GM19324 (cell line): ENCODE measurements at regions not wholly inside any gene's neighbourhood (a gene's known extent, or its start where the extent isn't known, plus 50 kb on each side); places are given as distances from the start of the nearest gene placed in this dataset.

Experiments used
- ATAC-seq: cut with Tn5 transposase; IDR thresholded peaks from one replicate; pipeline ENCODE4 v1.9.1; 2021; ENCODE audit warnings: mild to moderate bottlenecking, moderate library complexity; ENCODE audit not compliant: unreplicated experiment, low FRiP score

DNA sequence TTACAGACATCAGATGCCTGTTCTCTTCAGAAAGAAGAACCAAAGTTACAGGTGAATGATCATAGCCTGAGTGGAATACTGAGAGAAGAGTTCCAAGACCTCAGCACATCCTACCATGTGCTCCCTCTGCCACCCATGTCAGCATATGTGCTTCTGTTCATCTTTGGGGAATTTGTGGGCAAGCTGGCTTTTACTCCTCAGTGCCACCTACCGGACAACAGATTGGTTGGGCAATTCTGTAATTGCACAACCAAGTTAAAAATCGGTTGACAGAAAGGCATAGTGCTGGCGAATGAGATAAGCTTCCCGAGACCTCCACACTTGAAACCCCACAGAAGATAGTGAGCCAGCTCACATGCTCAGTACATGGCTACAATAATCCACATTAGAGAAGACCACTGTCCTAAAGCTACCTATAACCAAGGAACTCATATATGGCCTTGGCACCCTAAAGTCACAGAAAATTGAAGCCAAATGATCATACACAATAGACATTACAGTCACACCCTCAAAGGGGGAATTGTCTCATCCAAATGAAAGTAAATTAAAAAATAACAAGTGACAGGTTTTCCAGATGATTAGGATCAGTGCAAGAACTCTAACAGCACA lies 1238.0 kb upstream of the NUDT12 start:
- no peak for ATAC-seq

DNA sequence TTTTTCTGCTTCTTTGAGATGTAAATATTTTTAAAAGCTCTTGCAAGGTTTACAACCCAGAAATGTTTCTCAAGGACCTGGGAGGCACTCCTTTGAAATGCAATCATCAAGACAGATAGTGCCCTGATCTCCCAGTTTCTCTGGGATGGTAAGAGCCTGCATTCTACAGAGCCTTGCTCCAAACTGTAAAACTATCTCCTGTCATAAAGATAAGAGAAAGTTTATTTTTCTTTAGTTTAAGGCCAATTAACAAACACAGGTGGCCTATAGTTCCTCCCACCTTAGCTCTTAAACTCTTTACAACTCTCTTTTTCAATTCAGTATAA lies 1231.1 kb upstream of the NUDT12 start:
- no peak for ATAC-seq

DNA sequence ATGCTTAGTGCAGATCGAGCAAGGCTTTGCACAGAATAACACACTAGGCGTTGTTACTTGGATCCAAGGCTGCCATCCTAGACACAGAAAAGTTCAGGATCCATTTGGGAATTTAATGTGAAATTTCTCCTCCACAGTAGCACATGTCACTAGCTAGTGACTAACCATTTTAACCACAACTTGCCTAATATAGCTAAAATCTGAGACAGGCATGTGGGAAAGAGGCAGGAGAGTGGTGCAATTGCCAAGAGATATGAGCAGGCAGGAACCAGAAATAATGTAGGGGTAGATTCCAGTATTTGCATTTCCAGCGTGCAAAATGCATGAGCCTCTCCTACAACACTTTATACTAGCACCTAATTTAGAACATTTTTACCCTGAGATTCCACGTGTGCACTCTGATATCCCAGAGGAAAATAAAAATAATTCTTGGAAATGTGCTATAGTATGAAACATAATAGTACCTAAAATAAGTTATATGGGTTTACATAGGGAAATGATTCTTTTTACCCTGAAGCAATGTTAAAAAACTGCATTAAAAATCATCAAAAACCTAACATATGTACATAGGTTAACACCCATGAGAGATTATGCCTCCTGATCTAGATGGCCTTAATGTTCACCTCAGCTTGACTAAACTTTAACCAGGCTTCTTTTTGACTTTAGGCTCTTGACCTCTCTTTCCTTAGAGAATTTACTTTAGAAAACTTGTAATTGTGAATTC lies 1230.6 kb upstream of the NUDT12 start:
- ATAC-seq, result no peak

- ATAC-seq, result no peak
Measured at GRCh38 chr5:104789366-104789765, 1226.8 kb upstream of the NUDT12 start.

DNA sequence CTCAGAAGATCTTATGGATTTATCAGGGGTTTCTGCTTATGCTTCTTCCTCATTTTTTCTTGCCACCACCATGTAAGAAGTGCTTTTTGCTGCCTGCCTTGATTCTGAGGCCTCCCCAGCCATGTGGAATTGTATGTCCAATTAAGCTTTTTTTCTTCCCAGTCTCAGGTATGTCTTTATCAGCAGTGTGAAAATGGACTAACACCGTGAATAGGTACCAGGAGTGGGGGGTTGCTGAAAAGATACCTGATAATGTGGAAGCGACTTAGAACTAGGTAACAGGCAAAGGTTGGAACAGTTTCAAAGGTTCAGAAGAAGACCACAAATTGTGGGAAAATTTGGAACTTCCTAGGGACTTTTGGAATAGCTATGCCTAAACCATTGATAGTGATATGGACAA lies 1222.5 kb upstream of the NUDT12 start:
- ATAC-seq, result no peak

- ATAC-seq, result no peak
Measured at GRCh38 chr5:104774372-104774771, 1211.8 kb upstream of the NUDT12 start.

DNA sequence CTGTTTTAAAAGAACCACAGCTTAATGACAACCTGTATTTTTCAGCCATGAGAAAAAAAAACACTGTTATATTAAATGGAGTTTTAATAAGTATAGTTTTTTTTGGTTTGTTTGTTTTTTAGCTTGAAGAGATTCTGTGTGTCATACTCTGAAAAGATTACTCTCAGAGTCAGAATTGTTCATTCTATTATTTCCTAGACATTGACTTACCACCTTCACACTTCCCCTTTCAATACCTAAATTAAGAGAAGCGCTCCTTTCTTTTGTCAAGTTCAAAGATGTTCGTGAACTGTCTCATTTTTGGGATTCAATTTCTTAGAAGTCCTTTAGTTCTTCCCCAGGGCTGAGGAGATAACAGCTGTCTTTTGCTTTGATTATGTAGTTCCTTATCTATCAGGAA lies 1201.6 kb upstream of the NUDT12 start:
- ATAC-seq, result no peak

DNA sequence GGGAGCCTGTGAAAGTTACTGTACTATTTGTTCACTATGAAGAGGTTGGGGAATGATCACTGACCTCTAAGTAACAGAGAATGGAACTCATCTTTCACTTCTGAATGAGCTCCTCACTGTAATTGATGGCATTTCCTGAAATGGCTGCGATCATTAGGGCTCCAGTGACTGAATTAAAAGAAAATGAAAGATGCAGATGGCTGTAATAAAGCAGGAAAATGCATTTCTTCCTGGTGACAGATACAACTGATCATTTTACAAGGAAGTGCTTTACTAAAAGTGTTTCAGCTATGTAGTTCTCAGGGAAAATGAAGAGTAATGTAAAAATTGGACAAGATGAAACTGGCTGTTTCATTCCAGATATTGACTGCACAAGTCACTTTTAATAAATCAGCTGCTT lies 1200.6 kb upstream of the NUDT12 start:
- no peak for ATAC-seq

- no peak for ATAC-seq
Measured at GRCh38 chr5:104757915-104758314, 1195.3 kb upstream of the NUDT12 start.

DNA sequence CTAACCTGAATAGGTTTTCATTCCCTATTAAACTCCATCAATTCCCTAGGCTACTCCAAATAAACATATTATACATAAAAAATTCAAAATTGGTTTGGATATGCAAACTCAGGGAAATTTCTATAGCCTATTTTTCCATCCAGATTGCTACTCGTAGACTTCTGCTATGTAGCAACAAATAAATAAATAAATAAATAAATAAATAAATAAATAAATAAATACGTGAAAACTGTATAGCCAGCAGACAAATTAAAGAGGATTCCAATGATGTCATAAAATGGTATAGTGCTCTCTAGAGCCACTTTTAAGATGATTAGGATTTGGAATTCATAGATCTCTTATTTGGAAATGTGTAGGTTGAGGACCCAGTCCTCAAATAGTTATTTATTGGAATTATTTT lies 1193.2 kb upstream of the NUDT12 start:
- ATAC-seq, result no peak

- ATAC-seq, result no peak
Measured at GRCh38 chr5:104754311-104754995, 1191.9 kb upstream of the NUDT12 start.

DNA sequence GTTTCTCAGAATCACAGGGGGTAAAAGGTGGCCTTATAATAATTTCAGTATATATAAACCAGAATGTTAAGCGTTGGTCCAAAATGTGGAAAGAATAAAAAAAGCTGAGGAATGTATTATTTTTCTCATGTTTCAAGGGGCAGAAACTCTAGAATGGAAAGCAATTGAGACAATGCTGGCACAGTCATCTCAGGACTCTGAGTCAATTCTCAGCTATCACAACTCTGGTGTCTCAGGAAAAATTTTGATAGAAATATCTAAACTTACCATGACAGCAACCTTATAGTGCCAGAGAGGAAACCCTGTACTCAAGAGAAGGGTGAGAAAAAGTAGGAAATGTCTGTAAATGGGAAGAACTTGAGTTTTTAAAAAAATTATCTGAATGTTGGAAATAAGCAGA lies 1189.4 kb upstream of the NUDT12 start:
- ATAC-seq, result no peak

- ATAC-seq, result no peak
Measured at GRCh38 chr5:104739905-104740304, 1177.3 kb upstream of the NUDT12 start.

DNA sequence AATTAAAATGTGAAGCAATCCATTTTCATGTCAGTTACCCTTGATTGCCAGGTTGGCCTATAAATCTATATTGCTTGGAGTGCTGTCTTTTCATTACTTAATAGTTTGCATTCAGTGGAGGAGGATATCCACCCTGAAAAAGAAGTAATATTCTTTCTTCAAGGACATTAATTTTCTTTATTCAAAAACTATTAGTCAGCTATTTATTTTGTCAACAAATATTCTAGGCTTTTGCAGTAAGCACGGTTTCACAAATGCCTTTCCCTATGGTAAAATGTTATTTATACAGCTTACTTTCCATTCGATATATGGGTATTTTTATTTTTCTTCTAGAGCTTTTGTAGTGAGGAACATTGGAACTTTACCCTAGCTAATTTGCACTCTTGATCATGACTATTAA lies 1176.9 kb upstream of the NUDT12 start:
- ATAC-seq, result no peak

DNA sequence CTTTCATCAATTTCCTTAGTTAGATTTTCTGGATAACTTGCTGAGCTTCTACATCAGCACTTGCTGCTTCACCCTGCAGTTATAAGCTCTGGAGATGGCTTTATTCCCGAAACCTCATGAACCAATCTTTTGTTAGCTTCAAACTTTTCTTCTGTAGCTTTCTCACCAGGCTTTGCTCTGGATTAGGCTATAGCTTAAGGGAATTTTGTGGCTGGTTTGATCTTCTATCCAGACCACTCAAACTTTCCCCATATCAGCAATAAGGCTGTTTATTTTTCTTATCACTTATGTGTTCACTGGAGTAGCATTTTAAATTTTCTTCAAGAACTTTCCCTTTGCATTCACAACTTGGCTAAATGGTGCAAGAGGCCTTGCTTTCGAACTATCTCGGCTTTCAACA lies 1173.5 kb upstream of the NUDT12 start:
- ATAC-seq, result no peak

- no peak for ATAC-seq
Measured at GRCh38 chr5:104734046-104734445, 1171.5 kb upstream of the NUDT12 start.

DNA sequence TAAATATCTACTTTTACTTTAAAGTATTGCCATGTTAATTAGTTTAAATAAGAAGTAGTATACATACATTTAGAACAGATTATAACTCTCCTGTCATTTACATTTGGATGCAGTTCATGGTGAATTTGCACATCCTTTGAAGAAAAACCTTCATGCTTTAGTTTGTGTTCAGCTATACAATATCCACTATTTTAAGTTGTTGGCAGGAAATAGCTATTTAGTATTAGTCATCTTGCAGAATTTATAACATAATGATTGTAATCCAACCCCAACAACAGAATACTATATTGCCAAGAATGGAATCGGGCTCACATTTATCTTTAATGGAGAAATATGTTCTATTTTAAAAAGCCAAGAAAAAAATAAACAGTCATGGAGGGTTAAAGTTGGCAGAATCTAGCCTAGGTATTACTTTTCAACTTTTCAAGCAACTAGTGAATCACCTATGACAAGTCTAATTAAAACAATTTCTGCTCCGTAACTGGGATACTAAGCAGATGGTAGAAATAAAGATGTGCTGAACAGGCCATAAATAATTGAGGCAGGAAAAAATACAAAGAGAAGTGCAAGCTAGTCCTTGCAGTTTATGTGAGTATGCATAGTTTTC lies 1170.6 kb upstream of the NUDT12 start:
- ATAC-seq, result no peak

DNA sequence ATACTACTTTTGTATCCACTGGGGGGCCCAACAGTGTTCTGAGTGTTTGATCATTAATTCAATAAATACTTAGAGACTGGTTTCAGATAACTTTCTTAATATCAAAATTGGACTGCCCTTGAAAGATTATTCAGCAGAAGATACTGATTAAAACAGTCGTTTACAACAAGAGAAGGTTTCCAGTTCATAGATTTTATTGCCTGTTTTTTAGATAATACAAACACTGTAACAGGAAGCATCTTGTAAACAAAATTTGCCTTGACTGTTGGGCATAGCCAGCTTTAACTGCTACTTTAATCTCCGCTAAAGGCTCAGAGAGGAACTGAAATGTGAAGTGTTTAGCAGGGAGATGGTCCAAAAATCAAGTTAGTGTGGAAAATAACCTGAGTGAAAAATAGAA lies 1168.7 kb upstream of the NUDT12 start:
- ATAC-seq, result no peak

- no peak for ATAC-seq
Measured at GRCh38 chr5:104708027-104708426, 1145.4 kb upstream of the NUDT12 start.

- ATAC-seq, result no peak
Measured at GRCh38 chr5:104706600-104706999, 1144.0 kb upstream of the NUDT12 start.

GRCh38 chr5:104702212-104702611 lies 1139.6 kb upstream of the NUDT12 start:
- no peak for ATAC-seq

DNA sequence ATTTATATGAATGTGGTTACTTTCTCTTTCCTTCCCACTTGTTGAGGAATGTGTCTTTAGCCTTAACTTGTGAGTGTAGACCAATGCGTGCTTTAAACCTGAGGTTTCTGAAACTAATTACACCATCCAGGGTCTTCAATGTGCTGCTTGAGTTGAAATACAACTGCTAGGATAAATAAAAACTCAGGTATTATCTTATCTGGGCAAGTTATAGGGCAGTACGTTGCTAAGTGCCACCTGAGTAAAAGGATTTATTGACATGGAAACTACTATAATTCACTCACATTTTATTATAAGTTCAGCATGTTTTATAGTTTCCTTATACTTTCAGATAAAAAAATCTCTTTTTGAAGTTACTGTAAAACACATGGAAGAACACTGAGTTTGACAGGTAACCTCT lies 1136.8 kb upstream of the NUDT12 start:
- no peak for ATAC-seq
